ENCODE measurements at regions not wholly inside any gene's neighbourhood (a gene's known extent, or its start where the extent isn't known, plus 50 kb on each side); places are given as distances from the start of the nearest gene placed in this dataset.

DNA sequence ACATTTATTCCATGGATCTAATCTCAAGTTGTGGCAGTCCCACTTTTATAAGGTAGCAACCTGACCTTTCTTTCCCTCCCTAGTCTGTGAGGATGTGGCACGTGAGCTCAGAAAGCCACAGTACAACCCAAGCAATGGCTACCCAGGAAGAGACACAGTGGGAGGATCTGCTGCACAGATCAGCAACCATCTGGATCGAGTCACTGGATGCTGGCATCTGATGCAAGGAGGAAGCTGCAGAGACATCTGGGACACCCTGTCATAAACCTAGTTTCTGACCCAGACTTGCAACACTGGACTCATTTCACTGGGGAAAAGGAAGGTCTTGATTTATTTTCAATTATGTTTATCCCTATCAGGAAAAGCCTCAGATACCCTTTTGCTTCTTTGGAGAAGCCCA lies 327.1 kb downstream of the PAPSS1 start:
- TF ChIP-seq, protein P1, sequence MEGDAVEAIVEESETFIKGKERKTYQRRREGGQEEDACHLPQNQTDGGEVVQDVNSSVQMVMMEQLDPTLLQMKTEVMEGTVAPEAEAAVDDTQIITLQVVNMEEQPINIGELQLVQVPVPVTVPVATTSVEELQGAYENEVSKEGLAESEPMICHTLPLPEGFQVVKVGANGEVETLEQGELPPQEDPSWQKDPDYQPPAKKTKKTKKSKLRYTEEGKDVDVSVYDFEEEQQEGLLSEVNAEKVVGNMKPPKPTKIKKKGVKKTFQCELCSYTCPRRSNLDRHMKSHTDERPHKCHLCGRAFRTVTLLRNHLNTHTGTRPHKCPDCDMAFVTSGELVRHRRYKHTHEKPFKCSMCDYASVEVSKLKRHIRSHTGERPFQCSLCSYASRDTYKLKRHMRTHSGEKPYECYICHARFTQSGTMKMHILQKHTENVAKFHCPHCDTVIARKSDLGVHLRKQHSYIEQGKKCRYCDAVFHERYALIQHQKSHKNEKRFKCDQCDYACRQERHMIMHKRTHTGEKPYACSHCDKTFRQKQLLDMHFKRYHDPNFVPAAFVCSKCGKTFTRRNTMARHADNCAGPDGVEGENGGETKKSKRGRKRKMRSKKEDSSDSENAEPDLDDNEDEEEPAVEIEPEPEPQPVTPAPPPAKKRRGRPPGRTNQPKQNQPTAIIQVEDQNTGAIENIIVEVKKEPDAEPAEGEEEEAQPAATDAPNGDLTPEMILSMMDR (conservative IDR thresholded peaks at IDR 0.05; ENCODE audit: low read depth, low read length): no peak
- no peak for TF ChIP-seq EZH2 (IDR thresholded peaks at IDR 0.05; ENCODE audit: borderline replicate concordance, low read depth, low read length, poor library complexity, severe bottlenecking)

Measured in A673 (cell line).